ENCODE measurements at regions not wholly inside any gene's neighbourhood (a gene's known extent, or its start where the extent isn't known, plus 50 kb on each side); places are given as distances from the start of the nearest gene placed in this dataset.

DNA sequence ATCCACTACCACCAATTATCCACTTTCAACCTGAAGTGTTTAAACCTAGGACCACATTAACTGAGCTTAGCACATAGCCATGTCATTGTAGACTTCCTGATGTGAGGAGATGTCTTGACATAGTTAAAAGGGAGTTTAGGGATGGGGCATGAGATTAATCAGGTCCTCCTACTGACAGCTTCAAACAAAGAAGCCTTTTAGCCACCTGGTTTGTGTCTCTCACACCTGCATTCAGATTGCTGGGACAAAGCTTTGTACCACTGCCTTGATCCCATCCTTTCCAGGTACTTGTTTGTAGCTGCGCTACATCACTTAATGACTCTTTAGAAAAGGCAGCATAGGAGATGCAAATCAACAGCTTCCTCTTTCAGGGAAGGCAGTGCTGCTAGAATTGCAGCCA lies 340.7 kb upstream of the DDHD1 start:
- Histone ChIP-seq H3K27ac (ENCODE audit: low read depth, low read length) (no peak overlapping the region), H2BK120ac (replicated peaks; ENCODE audit: low read depth, low read length) (no peak overlapping the region), H4K8ac (ENCODE audit: extremely low read depth, insufficient read depth, low read length) (no peak overlapping the region), H4K5ac (ENCODE audit: insufficient read length, low read depth, low read length) (no peak overlapping the region), H3K79me1 (ENCODE audit: low read depth, low read length) (no peaks in the 10 kb centered on the region), H3K9ac (replicated peaks in 1 of 4; ENCODE audit: extremely low read depth in 1 of 4, low read depth in 3 of 4, low read length in 3 of 4) (peak overlapping the region in 1 of 4 experiments; percentile 34; a peak in 1 of 7 replicates), H3K79me2 (ENCODE audit: control insufficient read depth in 1 of 2, insufficient read depth in 2 of 2, low read length in 2 of 2) (no peaks in the 10 kb centered on the region), H2BK15ac (ENCODE audit: low read length) (no peak overlapping the region), H2AK5ac (ENCODE audit: low read depth, low read length) (no peak overlapping the region), H3K23ac (ENCODE audit: insufficient read length) (no peak overlapping the region), H3K4me2 (ENCODE audit: insufficient read depth in 1 of 2, low read depth in 2 of 2, low read length in 2 of 2) (no peak overlapping the region), H4K20me1 (replicated peaks in 1 of 2; ENCODE audit: control insufficient read depth in 1 of 2, insufficient read depth in 2 of 2, low read length in 2 of 2) (no peaks in the 10 kb centered on the region), H2AFZ (ENCODE audit: low read length) (no peak overlapping the region), H3K56ac (replicated peaks; ENCODE audit: insufficient read length, low read depth, low read length) (no peak overlapping the region), H3K9me3 (ENCODE audit: insufficient read depth in 2 of 2, low read depth in 1 of 2, low read length in 1 of 2) (no peaks in the 10 kb centered on the region; a peak in 1 of 4 replicates), H3K4ac (replicated peaks; ENCODE audit: insufficient read length, low read depth, low read length) (no peak overlapping the region), H3K4me1 (replicated peaks in 1 of 4; ENCODE audit: control insufficient read depth in 3 of 4, insufficient read depth in 4 of 4, low read length in 3 of 4) (no peaks in the 10 kb centered on the region), H3K14ac (ENCODE audit: insufficient read length) (no peak overlapping the region), H3K23me2 (ENCODE audit: low read depth, low read length) (no peaks in the 10 kb centered on the region), H3K18ac (ENCODE audit: extremely low read depth, low read length) (no peak overlapping the region), H4K91ac (replicated peaks; ENCODE audit: insufficient read length, low read length) (no peak overlapping the region), H2BK20ac (ENCODE audit: low read length) (no peak overlapping the region), H2BK5ac (ENCODE audit: low read depth, low read length) (no peak overlapping the region), H3K36me3 (ENCODE audit: control insufficient read depth in 2 of 4, insufficient read depth in 4 of 4, low read length in 3 of 4) (no peaks in the 10 kb centered on the region), H3K4me3 (ENCODE audit: extremely low read depth in 1 of 4, insufficient read depth in 2 of 4, low read depth in 3 of 4, low read length in 4 of 4) (no peak overlapping the region), H3K27me3 (replicated peaks in 1 of 4; ENCODE audit: control insufficient read depth in 3 of 4, extremely low read depth in 1 of 4, insufficient read depth in 3 of 4, low read length in 3 of 4) (no peaks in the 10 kb centered on the region), H2BK12ac (ENCODE audit: low read depth, low read length) (no peak overlapping the region)
- ChIA-PET CTCF (ENCODE audit: partially characterized antibody) (no interaction called here), POLR2A (ENCODE audit: partially characterized antibody) (no interaction called here)
- FAIRE-seq (peak; percentile 7), DNase-seq (ENCODE audit: low read depth in 1 of 2, low spot score in 2 of 2) (no peak)
- WGBS, 2 experiments (ENCODE audit: extremely low coverage in 1 of 2, insufficient coverage in 1 of 2, insufficient read length in 1 of 2, insufficient replicate concordance in 2 of 2, low coverage in 1 of 2, low lambda C conversion rate in 2 of 2, missing lambda C conversion rate in 1 of 2): 88% methylated on average over 1 of the region's 1 CpG; no CpG with 5 or more reads in 1 of the 2 experiments
- TF ChIP-seq SP2 (IDR thresholded peaks at IDR 0.05; ENCODE audit: low read length) (no peak), SP4 (IDR thresholded peaks at IDR 0.05; ENCODE audit: low read length) (no peak), FOSL1 (IDR thresholded peaks at IDR 0.05; ENCODE audit: insufficient read depth, low read depth, low read length) (no peak), RNF2 (IDR thresholded peaks at IDR 0.05; ENCODE audit: borderline replicate concordance, low read depth, low read length, missing control alignments, poor library complexity, severe bottlenecking) (no peak), SIN3A (conservative IDR thresholded peaks at IDR 0.05 in 1 of 2, IDR thresholded peaks at IDR 0.05 in 1 of 2; ENCODE audit: low read depth in 1 of 2, low read length in 2 of 2) (no peak), KDM1A (IDR thresholded peaks at IDR 0.05; ENCODE audit: borderline replicate concordance, low read length) (no peak), EGR1 (IDR thresholded peaks at IDR 0.05; ENCODE audit: borderline replicate concordance, low read depth, low read length) (no peak), BRCA1 (IDR thresholded peaks at IDR 0.05; ENCODE audit: low read depth, low read length) (no peak), SIRT6 (IDR thresholded peaks at IDR 0.05; ENCODE audit: low read length) (no peak), KDM4A (IDR thresholded peaks at IDR 0.05; ENCODE audit: low read depth, low read length, severe bottlenecking) (no peak), SUZ12 (IDR thresholded peaks at IDR 0.05; ENCODE audit: low read length) (no peak), TAF7 (optimal IDR thresholded peaks at IDR 0.05; ENCODE audit: borderline replicate concordance, low read depth, low read length) (no peak), RAD21 (IDR thresholded peaks at IDR 0.05 in 1 of 2, conservative IDR thresholded peaks at IDR 0.05 in 1 of 2; ENCODE audit: low read depth in 2 of 2, low read length in 2 of 2) (no peak)
- TF ChIP-seq, protein P1, sequence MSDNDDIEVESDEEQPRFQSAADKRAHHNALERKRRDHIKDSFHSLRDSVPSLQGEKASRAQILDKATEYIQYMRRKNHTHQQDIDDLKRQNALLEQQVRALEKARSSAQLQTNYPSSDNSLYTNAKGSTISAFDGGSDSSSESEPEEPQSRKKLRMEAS (IDR thresholded peaks at IDR 0.05): no peak

All from H1 (cell line).